Bronchial epithelial cell (primary cell): ENCODE measurements at regions not wholly inside any gene's neighbourhood (a gene's known extent, or its start where the extent isn't known, plus 50 kb on each side); places are given as distances from the start of the nearest gene placed in this dataset.

Experiments used
- DNase-seq: peaks from one replicate; pipeline ENCODE4 v3.0.0-alpha.2; 2010; ENCODE audit warnings: low read depth
- FAIRE-seq: peaks from 2 replicates; lab custom pipeline; 2011; peaks lifted over from hg19 to GRCh38; lab: Jason Lieb, UNC
- H3K27me3 ChIP-seq: 2 replicates; pipeline ENCODE4 v1.5.1; 2011; ENCODE audit warnings: low read length; ENCODE audit not compliant: control insufficient read depth, insufficient read depth
- H3K36me3 ChIP-seq: 2 replicates; pipeline ENCODE4 v1.5.1; 2011; ENCODE audit warnings: low read length; ENCODE audit not compliant: control insufficient read depth, insufficient read depth
- H3K4me3 ChIP-seq: 2 replicates; pipeline ENCODE4 v1.5.1; 2011; ENCODE audit warnings: mild to moderate bottlenecking, low read depth, low read length, control low read depth
- TF ChIP-seq, protein P1 (sequence below): IDR thresholded peaks from 2 replicates; pipeline ENCODE4 v1.5.1; 2011; ENCODE audit warnings: mild to moderate bottlenecking, moderate library complexity, low read length, control low read depth, inconsistent platforms; ENCODE audit not compliant: insufficient read depth, severe bottlenecking

DNA sequence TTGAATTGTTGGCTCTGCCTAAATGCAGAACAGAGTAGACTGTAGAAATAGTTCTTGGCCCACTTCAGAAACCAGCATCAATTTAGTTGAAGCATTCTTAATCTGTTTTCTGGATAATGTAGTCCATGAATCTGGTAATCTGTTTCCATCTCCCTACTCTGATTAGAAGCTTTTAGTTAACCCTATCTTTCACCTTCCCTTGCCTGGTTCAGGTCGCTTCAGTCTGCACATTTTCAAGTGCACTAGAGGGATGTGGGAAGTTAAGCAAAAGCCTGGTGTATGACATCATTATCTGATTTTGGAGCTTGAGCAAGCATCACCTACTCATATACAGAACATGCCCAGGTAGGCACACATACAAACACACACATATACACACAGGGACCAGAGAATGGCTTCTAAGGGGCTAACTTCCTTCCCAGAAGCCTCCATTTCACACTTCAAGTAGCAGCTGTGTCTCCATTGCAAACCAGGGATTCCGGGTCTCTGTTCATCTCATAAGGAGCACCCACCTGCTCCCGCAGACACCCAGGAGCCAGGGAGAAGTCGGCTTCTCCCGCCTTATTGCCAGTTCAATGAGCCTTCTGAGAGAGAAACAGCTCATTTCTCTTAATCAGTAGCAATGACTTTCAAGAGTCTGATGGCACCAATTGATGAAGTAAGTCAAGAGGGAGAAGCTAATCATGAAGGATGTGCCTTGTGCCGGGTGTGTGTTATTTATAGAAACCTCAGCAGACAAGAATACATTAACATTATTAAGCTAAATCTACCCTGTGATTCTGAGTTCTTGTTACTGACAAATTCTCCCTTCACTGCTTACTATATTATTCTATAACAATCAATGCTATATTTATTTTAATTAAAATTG, 347.9 kb upstream of the STAC start:
- TF ChIP-seq, protein P1, sequence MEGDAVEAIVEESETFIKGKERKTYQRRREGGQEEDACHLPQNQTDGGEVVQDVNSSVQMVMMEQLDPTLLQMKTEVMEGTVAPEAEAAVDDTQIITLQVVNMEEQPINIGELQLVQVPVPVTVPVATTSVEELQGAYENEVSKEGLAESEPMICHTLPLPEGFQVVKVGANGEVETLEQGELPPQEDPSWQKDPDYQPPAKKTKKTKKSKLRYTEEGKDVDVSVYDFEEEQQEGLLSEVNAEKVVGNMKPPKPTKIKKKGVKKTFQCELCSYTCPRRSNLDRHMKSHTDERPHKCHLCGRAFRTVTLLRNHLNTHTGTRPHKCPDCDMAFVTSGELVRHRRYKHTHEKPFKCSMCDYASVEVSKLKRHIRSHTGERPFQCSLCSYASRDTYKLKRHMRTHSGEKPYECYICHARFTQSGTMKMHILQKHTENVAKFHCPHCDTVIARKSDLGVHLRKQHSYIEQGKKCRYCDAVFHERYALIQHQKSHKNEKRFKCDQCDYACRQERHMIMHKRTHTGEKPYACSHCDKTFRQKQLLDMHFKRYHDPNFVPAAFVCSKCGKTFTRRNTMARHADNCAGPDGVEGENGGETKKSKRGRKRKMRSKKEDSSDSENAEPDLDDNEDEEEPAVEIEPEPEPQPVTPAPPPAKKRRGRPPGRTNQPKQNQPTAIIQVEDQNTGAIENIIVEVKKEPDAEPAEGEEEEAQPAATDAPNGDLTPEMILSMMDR: no peak
- Histone ChIP-seq H3K4me3 (no peak overlapping the region), H3K36me3 (no peaks in the 10 kb centered on the region), H3K27me3 (no peaks in the 10 kb centered on the region)
- DNase-seq: no peak
- FAIRE-seq: no peak

GRCh38 chr3:36058404-36059030, 321.8 kb upstream of the STAC start:
- DNase-seq (no peak), FAIRE-seq (no peak)
- Histone ChIP-seq H3K4me3 (no peak overlapping the region), H3K27me3 (no peaks in the 10 kb centered on the region), H3K36me3 (no peaks in the 10 kb centered on the region)
- TF ChIP-seq, protein P1: no peak

DNA sequence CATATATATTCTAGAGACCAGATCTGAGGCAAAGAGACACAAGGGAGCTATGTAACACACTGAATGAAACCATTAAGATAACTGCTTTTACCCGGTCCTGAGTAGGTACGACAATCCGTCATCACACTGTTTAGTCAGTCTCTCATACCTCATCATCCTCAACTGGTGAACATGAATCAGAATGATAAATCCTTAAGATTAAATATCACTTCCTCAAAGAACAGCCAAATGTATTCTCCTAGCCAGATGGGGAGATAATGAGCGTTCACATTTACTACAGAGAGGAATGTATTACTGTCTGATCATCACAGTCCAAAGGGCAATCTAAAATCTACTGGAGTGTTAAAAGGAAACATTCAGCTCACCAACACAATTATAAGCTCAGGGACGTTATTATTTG, 319.4 kb upstream of the STAC start:
- DNase-seq (peak; percentile 14), FAIRE-seq (no peak)
- no peaks in the 10 kb centered on the region for H3K27me3 ChIP-seq
- no peaks in the 10 kb centered on the region for H3K36me3 ChIP-seq
- no peak overlapping the region for H3K4me3 ChIP-seq
- TF ChIP-seq, protein P1: no peak

DNA sequence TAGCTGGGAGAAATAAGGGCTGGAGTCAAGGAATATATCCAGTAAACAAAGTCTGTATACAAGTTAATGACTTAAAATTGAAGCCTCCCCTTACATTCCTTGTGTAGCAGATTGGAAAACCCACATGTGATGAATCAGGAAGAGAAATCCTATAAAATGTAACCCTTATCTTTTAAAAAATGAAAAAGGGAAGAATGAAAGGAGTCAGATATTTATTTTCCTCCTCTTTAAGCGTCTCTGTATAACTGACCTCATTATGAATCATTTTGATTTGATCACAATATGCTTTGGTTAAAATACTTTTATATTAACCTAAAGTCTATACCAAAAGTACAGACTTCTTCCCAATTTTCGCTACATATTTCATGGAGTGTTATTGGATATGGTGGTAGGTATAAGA, 316.3 kb upstream of the STAC start:
- no peaks in the 10 kb centered on the region for H3K27me3 ChIP-seq
- no peak for DNase-seq
- no peak for FAIRE-seq
- TF ChIP-seq, protein P1: no peak
- H3K36me3 ChIP-seq: no peaks in the 10 kb centered on the region
- no peak overlapping the region for H3K4me3 ChIP-seq

DNA sequence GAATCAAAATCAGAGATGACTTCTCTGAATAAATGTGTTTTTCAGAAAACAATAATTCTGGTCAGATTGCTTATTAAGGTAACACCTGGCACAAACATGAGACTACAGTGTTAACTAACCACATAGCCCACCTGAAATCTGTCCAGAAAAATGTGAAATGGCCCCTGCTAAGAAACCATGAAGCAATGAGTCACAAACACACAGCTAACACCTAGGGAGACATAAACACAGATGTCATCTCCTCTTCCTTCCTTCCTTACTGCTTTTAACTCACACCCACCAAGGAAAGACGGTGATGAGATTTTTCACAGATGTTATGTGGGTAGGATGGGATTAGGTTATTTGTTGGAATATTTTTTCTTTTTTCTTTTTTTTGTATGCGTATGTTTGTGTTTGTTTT, 315.0 kb upstream of the STAC start:
- TF ChIP-seq, protein P1: no peak
- FAIRE-seq (no peak), DNase-seq (no peak)
- Histone ChIP-seq H3K36me3 (no peaks in the 10 kb centered on the region), H3K4me3 (no peak overlapping the region), H3K27me3 (no peaks in the 10 kb centered on the region)
